K562 (cell line): ENCODE measurements at regions not wholly inside any gene's neighbourhood (a gene's known extent, or its start where the extent isn't known, plus 50 kb on each side); places are given as distances from the start of the nearest gene placed in this dataset.

Experiments used
- ATAC-seq: fragments of 200-7000 bp; cut with Tn5 transposase; 3 replicates; pipeline ENCODE4 v1.9.1; 2020; ENCODE audit warnings: moderate library complexity
- BruUV-seq: library from RNA; stranded (reverse); fragments of 400-500 nt; replicated peaks from 2 replicates; lab custom pipeline; 2021; lab: Mats Ljungman, UMichigan
- CTCF ChIA-PET: fragments of 300-600 bp; formaldehyde crosslinking; extraction: SDS; loops from one replicate; lab custom pipeline; 2021; ENCODE audit warnings: low intra/inter-chr PET ratio; lab: Yijun Ruan, JAX
- POLR2A ChIA-PET: fragments of 300-600, 350-650 bp; sonication (Branson Sonifier 250); formaldehyde crosslinking; extraction: SDS; loops from one replicate; lab custom pipeline; 2021; ENCODE audit warnings: antibody characterized with exemption, inconsistent platforms; lab: Yijun Ruan, JAX
- DNase-seq, 4 experiments: peaks; one replicate each; pipeline versions ENCODE4 v3.0.0 to v3.0.0-alpha.2; 2011 to 2018; ENCODE audit warnings: low spot score in 3 of 4, mixed read lengths in 3 of 4; ENCODE audit errors: extremely low read depth in 1 of 4
- FAIRE-seq: peaks from 2 replicates; lab custom pipeline; 2011; peaks lifted over from hg19 to GRCh38; lab: Jason Lieb, UNC
- H2AFZ ChIP-seq: 2 replicates; pipeline ENCODE4 v1.6.0; 2011; ENCODE audit warnings: low read depth, low read length, control low read depth, inconsistent platforms
- H3K27ac ChIP-seq: fragments of 200-600 bp; 3 replicates; pipeline ENCODE4 v1.8.0; 2011; ENCODE audit warnings: low read depth, mild to moderate bottlenecking, control low read depth, inconsistent platforms, low read length, moderate library complexity, mixed read lengths; ENCODE audit errors: extremely low read depth
- H3K27me3 ChIP-seq, 2 experiments: fragments of 300-600 bp in 1 of 2; 2 replicates in 1 of 2; 3 replicates in 1 of 2; pipeline versions ENCODE4 v1.6.0 to v1.8.0; 2011; ENCODE audit warnings: inconsistent platforms in 2 of 2, low read length in 2 of 2, mild to moderate bottlenecking in 1 of 2, mixed read lengths in 1 of 2, moderate library complexity in 1 of 2; ENCODE audit not compliant: control insufficient read depth in 2 of 2, insufficient read depth in 2 of 2
- H3K36me3 ChIP-seq: fragments of 300-600 bp; 3 replicates; pipeline ENCODE4 v1.8.0; 2011; ENCODE audit warnings: mild to moderate bottlenecking, low read length, inconsistent platforms; ENCODE audit not compliant: control insufficient read depth, insufficient read depth
- H3K4me1 ChIP-seq, 2 experiments: fragments of 200-600 bp in 1 of 2; replicated peaks in 1 of 2; 2 replicates in 1 of 2; 3 replicates in 1 of 2; pipeline versions ENCODE4 v1.5.1 to v1.8.0; 2011; ENCODE audit warnings: inconsistent platforms in 2 of 2, low read length in 2 of 2, mild to moderate bottlenecking in 1 of 2, mixed read lengths in 1 of 2, moderate library complexity in 1 of 2; ENCODE audit not compliant: control insufficient read depth in 2 of 2, insufficient read depth in 2 of 2
- H3K4me2 ChIP-seq: 2 replicates; pipeline ENCODE4 v1.6.1; 2011; ENCODE audit warnings: low read length, control low read depth, inconsistent platforms, mixed read lengths; ENCODE audit not compliant: insufficient read depth
- H3K4me3 ChIP-seq: fragments of 200-600 bp; sonication (generic), shearing (Covaris generic); 2 replicates; pipeline ENCODE4 v1.5.1; 2016; ENCODE audit warnings: control low read depth, inconsistent platforms
- H3K79me2 ChIP-seq: fragments of 200-600 bp; 3 replicates; pipeline ENCODE4 v1.8.0; 2011; ENCODE audit warnings: low read length, inconsistent platforms; ENCODE audit not compliant: control insufficient read depth, insufficient read depth
- H3K9ac ChIP-seq, 2 experiments: 2 replicates each; pipeline versions ENCODE4 v1.6.0 to v1.6.1; 2011; ENCODE audit warnings: low read depth in 2 of 2, low read length in 2 of 2, control low read depth in 1 of 2, inconsistent platforms in 1 of 2, mild to moderate bottlenecking in 1 of 2, mixed read lengths in 1 of 2; ENCODE audit not compliant: insufficient read depth in 1 of 2
- H3K9me1 ChIP-seq: one replicate; pipeline ENCODE4 v1.6.0; 2011; ENCODE audit warnings: inconsistent platforms, mild to moderate bottlenecking, low read length, moderate library complexity; ENCODE audit not compliant: control insufficient read depth, insufficient read depth
- H3K9me3 ChIP-seq: replicated peaks from 2 replicates; pipeline ENCODE4 v1.5.1; 2011; ENCODE audit warnings: low read depth, low read length, inconsistent platforms; ENCODE audit not compliant: control insufficient read depth, insufficient read depth
- H4K20me1 ChIP-seq: replicated peaks from 2 replicates; pipeline ENCODE4 v1.6.1; 2011; ENCODE audit warnings: low read length, inconsistent platforms, mixed read lengths; ENCODE audit not compliant: control insufficient read depth, insufficient read depth
- CEBPB ChIP-seq: fragments of 450-650 bp; IDR thresholded peaks from 2 replicates; pipeline ENCODE4 v1.6.1; 2016; ENCODE audit warnings: missing genetic modification characterization, missing compliant biosample characterization
- GTF2A2 ChIP-seq: IDR thresholded peaks from 2 replicates; pipeline ENCODE4 v1.6.1; 2016; ENCODE audit warnings: mild to moderate bottlenecking, missing genetic modification characterization, missing compliant biosample characterization
- HCFC1 ChIP-seq: IDR thresholded peaks from 2 replicates; pipeline ENCODE4 v1.6.1; 2012; ENCODE audit warnings: low read depth, low read length, improper control_type of control experiment
- SIX5 ChIP-seq, 2 experiments: IDR thresholded peaks; 2 replicates each; pipeline ENCODE4 v1.6.1; 2011; ENCODE audit warnings: low read length in 2 of 2, borderline replicate concordance in 1 of 2, low read depth in 1 of 2, mild to moderate bottlenecking in 1 of 2, moderate library complexity in 1 of 2; ENCODE audit not compliant: insufficient read depth in 1 of 2
- ZNF12 ChIP-seq: sonication (generic); formaldehyde crosslinking; IDR thresholded peaks from 2 replicates; pipeline ENCODE4 v1.4.0; 2020; ENCODE audit warnings: mild to moderate bottlenecking, missing genetic modification reagents
- ZNF165 ChIP-seq: fragments of 250-450 bp; sonication (Bioruptor Pico); IDR thresholded peaks from 2 replicates; pipeline ENCODE4 v1.4.0; 2020; ENCODE audit warnings: borderline replicate concordance
- ZNF75A ChIP-seq: fragments of 450-650 bp; formaldehyde crosslinking; IDR thresholded peaks from 2 replicates; pipeline ENCODE4 v1.4.0; 2020; ENCODE audit warnings: mild to moderate bottlenecking
- ZSCAN29 ChIP-seq: fragments of 450-650 bp; IDR thresholded peaks from 2 replicates; pipeline ENCODE4 v1.6.1; 2017
- ZZZ3 ChIP-seq: fragments of 450-650 bp; IDR thresholded peaks from 2 replicates; pipeline ENCODE4 v1.6.1; 2016; ENCODE audit warnings: antibody characterized with exemption, mild to moderate bottlenecking, moderate library complexity
- WGBS: fragments of 100-300 bp; shearing (Covaris generic); methylation state at CpG from one replicate; pipeline ENCODE4 v1.1.6; 2016; ENCODE audit warnings: low coverage, mixed read lengths; ENCODE audit not compliant: insufficient coverage; ENCODE audit errors: missing lambda C conversion rate; 5-methylcytosine and 5-hydroxymethylcytosine counted together
- in situ Hi-C: fragments of 300-500 bp; cut with MboI; formaldehyde crosslinking; loops from 4 replicates; pipeline ENCODE4 v1.15.0; 2018; ENCODE audit warnings: inconsistent platforms, mixed read lengths
- intact Hi-C: fragments of 100-400 bp; cut with micrococcal nuclease; formaldehyde crosslinking; loops from 2 replicates; pipeline ENCODE4 v1.14.2; 2022
- TF ChIP-seq, protein P1 (sequence below): IDR thresholded peaks from 2 replicates; pipeline ENCODE4 v1.6.1; 2014; ENCODE audit warnings: antibody characterized with exemption

DNA sequence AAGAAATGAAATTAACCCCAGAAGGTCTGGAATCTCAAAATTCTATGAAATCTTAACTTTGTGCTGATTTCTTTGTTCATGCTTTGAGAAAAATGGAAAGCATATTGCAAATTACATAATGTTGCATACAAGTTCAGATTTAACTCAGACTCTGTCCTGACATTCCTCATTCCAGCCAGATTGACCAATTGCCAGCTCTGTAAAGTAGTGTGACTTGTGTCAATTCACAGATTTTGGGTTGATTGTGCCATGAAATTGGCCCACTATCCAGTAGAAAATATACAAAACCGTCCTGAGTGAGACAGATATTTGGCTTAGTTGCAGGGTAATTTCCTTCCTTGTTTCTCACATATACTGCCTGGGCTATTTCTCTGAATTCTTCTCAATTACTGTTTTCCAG, 1312.6 kb downstream of the ROBO1 start (continued):
- TF ChIP-seq, protein P1, sequence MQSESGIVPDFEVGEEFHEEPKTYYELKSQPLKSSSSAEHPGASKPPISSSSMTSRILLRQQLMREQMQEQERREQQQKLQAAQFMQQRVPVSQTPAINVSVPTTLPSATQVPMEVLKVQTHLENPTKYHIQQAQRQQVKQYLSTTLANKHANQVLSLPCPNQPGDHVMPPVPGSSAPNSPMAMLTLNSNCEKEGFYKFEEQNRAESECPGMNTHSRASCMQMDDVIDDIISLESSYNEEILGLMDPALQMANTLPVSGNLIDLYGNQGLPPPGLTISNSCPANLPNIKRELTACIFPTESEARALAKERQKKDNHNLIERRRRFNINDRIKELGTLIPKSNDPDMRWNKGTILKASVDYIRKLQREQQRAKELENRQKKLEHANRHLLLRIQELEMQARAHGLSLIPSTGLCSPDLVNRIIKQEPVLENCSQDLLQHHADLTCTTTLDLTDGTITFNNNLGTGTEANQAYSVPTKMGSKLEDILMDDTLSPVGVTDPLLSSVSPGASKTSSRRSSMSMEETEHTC: no peak
- TF ChIP-seq ZNF75A (CRISPR knock-in tag) (no peak), GTF2A2 (tag) (no peak), HCFC1 (no peak), ZNF165 (CRISPR knock-in tag) (no peak), ZZZ3 (no peak)

DNA sequence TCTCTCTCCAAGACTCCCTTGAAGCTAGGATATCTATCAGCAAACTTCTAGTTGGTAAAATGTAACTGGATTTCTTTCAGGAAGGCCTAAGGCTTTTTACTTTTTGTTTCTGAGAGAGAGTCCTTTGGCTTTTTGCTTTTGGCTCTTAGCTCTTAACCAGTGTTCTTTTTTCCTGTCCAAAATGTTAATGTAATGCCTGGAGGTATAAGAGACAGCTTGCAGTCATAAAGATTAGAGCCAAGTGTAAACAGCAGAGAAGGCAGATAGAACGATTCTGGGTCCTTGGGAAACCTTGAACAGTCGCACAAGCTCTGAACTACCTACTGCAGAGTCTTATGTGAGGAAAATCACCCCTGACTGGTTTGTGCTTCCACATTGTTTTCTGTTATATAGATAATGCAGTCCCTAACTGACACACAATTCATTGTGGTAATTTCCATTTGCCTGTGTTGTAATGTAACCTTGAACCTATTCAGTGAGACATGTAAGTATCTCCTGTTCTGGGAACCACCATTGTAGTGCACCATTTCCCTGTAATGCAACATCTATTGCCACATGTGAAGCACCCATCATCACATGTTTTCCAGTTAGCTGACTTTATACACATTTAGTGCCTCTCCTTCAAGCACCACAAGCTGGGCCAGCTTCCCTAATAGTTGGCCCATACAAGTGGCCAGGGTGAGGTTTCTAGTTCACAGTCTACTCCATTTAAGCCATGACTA, 1311.9 kb downstream of the ROBO1 start:
- Histone ChIP-seq H3K4me2 (no peak overlapping the region), H3K9me3 (no peaks in the 10 kb centered on the region), H3K27ac (no peak overlapping the region), H2AFZ (no peak overlapping the region), H4K20me1 (no peaks in the 10 kb centered on the region), H3K9ac (no peak overlapping the region), H3K36me3 (no peaks in the 10 kb centered on the region), H3K79me2 (no peaks in the 10 kb centered on the region), H3K4me3 (no peak overlapping the region), H3K9me1 (no peaks in the 10 kb centered on the region), H3K4me1 (no peaks in the 10 kb centered on the region), H3K27me3 (no peaks in the 10 kb centered on the region)
- BruUV-seq: no TSS peak
- in situ Hi-C loops: no loop called here
- intact Hi-C loops: no loop called here
- POLR2A ChIA-PET: no interaction called here
- no peak for FAIRE-seq
- no peak for TF ChIP-seq ZNF12 (CRISPR knock-in tag)
- no peak for TF ChIP-seq ZSCAN29
- TF ChIP-seq SIX5 (IDR thresholded peaks at IDR 0.05; ENCODE audit: borderline replicate concordance in 1 of 2, insufficient read depth in 1 of 2, low read depth in 1 of 2, low read length in 2 of 2): no peak
- no peak for TF ChIP-seq CEBPB (tag)
- WGBS: 0% methylated on average over 2 of the region's 2 CpGs
- no peak for DNase-seq
- no peak for ATAC-seq
- CTCF ChIA-PET: no interaction called here
